Right lobe of liver (tissue), 6 donors: ENCODE measurements at regions not wholly inside any gene's neighbourhood (a gene's known extent, or its start where the extent isn't known, plus 50 kb on each side); places are given as distances from the start of the nearest gene placed in this dataset.

Experiments
- ATAC-seq, 4 donors: fragments of 200-7000 bp; cut with Tn5 transposase; one replicate each; pipeline ENCODE4 v1.9.1; 2020; ENCODE audit warnings: mild to moderate bottlenecking in 4 of 4, moderate library complexity in 4 of 4
- DNase-seq, 3 donors: peaks; one replicate each; pipeline ENCODE4 v3.0.0-alpha.2; 2020
- H3K27ac ChIP-seq, 3 donors: fragments of 200-600 bp; one replicate each; pipeline ENCODE4 v1.8.0; 2022
- H3K27me3 ChIP-seq, 2 donors: fragments of 200-600 bp; one replicate each; pipeline ENCODE4 v1.8.0; 2022
- H3K36me3 ChIP-seq, 4 donors: fragments of 200-600 bp; sonication (generic) in 1 of 4; one replicate each; pipeline versions ENCODE4 v1.5.1 to v1.8.0; 2017 to 2022; ENCODE audit warnings: control low read depth in 1 of 4
- H3K4me1 ChIP-seq, 4 donors: fragments of 200-600 bp; sonication (generic) in 1 of 4; one replicate each; pipeline versions ENCODE4 v1.5.1 to v1.8.0; 2017 to 2022; ENCODE audit warnings: control low read depth in 1 of 4
- H3K4me3 ChIP-seq, 3 donors: fragments of 200-600 bp; one replicate each; pipeline ENCODE4 v1.8.0; 2022
- H3K9me3 ChIP-seq, 4 donors: fragments of 200-600 bp; sonication (generic) in 1 of 4; one replicate each; pipeline versions ENCODE4 v1.5.1 to v1.8.0; 2017 to 2022; ENCODE audit warnings: control low read depth in 1 of 4
- POLR2A ChIP-seq: fragments of 450-650 bp; IDR thresholded peaks from one replicate; pipeline ENCODE4 v1.6.1; 2017; ENCODE audit warnings: antibody characterized with exemption, mild to moderate bottlenecking
- WGBS: methylation state at CpG from one replicate; pipeline ENCODE4 v1.1.6; 2018; ENCODE audit warnings: low coverage, low lambda C conversion rate; ENCODE audit not compliant: insufficient coverage; ENCODE audit errors: missing lambda C conversion rate; 5-methylcytosine and 5-hydroxymethylcytosine counted together
- intact Hi-C, 2 donors: fragments of 100-400 bp; cut with DNase I; formaldehyde crosslinking; loops; one replicate each; pipeline versions ENCODE4 v1.11.2 to v1.14.1; 2022
- TF ChIP-seq, protein P1 (sequence below), 4 donors: fragments of 200-600 bp in 3 of 4; fragments of 450-650 bp in 1 of 4; IDR thresholded peaks; one replicate each; pipeline versions ENCODE4 v1.5.1 to v1.8.0; 2016 to 2022; ENCODE audit warnings: antibody characterized with exemption in 4 of 4, mild to moderate bottlenecking in 2 of 4
- donor health status: DM: no; HTN: yes; CAD: no.
- donor health status: DM: no; HTN: no; CAD: no.
- donor health status: DM: no; HTN: no; CAD: no.
- donor health status: DM: no; HTN: yes; CAD: no.
- donor health status: DM: no; HTN: yes; CAD: no.

DNA sequence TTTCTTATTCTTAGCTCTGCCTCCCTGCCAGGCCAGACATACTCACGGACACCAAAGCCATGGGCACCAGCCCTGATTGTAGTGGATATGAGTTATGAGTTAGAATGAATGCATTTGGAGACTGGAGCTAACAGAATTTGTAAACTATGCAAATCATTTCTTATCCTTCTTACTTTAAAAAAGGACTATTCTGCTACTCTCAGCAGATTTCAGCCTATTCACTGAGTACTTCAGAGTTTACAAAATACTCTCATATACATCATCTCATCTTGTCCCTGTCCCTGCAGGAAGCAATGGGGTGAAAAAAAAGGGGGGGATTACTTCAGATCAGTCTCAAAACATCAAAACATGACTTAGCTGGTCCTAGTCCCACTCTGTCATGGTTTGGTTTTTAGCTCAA is 541.4 kb upstream of the PLXNA2 start:
- TF ChIP-seq, protein P1, sequence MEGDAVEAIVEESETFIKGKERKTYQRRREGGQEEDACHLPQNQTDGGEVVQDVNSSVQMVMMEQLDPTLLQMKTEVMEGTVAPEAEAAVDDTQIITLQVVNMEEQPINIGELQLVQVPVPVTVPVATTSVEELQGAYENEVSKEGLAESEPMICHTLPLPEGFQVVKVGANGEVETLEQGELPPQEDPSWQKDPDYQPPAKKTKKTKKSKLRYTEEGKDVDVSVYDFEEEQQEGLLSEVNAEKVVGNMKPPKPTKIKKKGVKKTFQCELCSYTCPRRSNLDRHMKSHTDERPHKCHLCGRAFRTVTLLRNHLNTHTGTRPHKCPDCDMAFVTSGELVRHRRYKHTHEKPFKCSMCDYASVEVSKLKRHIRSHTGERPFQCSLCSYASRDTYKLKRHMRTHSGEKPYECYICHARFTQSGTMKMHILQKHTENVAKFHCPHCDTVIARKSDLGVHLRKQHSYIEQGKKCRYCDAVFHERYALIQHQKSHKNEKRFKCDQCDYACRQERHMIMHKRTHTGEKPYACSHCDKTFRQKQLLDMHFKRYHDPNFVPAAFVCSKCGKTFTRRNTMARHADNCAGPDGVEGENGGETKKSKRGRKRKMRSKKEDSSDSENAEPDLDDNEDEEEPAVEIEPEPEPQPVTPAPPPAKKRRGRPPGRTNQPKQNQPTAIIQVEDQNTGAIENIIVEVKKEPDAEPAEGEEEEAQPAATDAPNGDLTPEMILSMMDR (IDR thresholded peaks at IDR 0.05): no peak
- TF ChIP-seq POLR2A: no peak
- no peaks in the 10 kb centered on the region for H3K4me1 ChIP-seq
- H3K27me3 ChIP-seq: no peaks in the 10 kb centered on the region
- ATAC-seq (no peak), DNase-seq (no peak)
- no peaks in the 10 kb centered on the region for H3K36me3 ChIP-seq
- H3K27ac ChIP-seq: no peak overlapping the region
- 67% methylated on average over 1 of the region's 1 CpG for WGBS
- H3K4me3 ChIP-seq: no peak overlapping the region
- H3K9me3 ChIP-seq: no peaks in the 10 kb centered on the region
- intact Hi-C loops: no loop called here

DNA sequence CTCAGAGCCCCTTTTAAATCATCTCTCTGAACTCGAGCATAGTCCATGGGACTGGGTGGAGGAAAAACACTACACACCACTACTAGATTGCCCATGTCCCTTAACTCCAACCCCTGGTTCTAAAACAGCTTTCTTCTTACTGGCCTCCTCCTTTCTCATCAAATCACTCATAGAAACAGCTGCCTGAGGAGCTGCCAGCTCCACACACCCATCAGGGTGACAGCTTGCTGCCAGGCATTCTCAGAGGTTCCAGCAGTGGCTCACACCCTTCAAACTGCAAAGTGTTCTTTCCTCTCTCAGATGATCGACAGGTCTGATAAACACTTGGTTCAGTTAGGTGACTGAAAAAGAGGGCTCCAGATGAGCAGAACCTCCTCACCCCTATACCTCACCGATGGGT is 543.0 kb upstream of the PLXNA2 start:
- Histone ChIP-seq H3K4me3 (no peak overlapping the region), H3K27ac (no peak overlapping the region), H3K36me3 (no peaks in the 10 kb centered on the region), H3K4me1 (no peaks in the 10 kb centered on the region), H3K9me3 (no peaks in the 10 kb centered on the region), H3K27me3 (no peaks in the 10 kb centered on the region)
- 49% methylated on average over 2 of the region's 3 CpGs for WGBS
- intact Hi-C loops: no loop called here
- TF ChIP-seq POLR2A: no peak
- TF ChIP-seq, protein P1 (IDR thresholded peaks at IDR 0.05): no peak
- DNase-seq: no peak
- ATAC-seq: no peak

DNA sequence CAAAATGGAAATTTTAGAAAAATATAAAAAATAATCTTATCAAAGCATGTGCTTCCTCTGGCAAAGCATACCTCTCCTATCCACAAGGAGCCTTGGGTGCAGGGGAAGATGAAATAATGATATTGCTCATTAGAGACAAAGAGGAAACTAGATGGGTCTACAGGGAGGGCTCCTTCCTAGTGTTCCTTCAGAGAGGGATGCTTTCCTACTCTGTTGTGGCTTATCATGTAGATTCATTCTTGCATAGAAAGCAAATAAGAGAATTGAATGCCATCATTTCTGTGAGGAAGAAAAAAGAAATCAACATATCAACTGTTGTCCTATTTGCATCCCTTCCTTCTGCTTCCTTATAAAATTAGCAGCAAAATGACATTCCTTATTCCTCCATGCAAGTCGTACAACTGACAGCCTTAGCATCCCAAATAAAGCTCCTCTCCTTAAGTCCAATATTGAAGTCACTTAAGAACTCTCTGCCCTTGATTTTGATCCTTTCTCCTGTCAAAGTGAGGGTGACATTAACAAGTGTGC is 543.9 kb upstream of the PLXNA2 start:
- Histone ChIP-seq H3K36me3 (no peaks in the 10 kb centered on the region), H3K4me1 (no peaks in the 10 kb centered on the region), H3K4me3 (no peak overlapping the region), H3K9me3 (no peaks in the 10 kb centered on the region), H3K27ac (no peak overlapping the region), H3K27me3 (no peaks in the 10 kb centered on the region)
- ATAC-seq (no peak), DNase-seq (no peak)
- 58% methylated on average over 1 of the region's 1 CpG for WGBS
- intact Hi-C loops: no loop called here
- TF ChIP-seq POLR2A: no peak
- TF ChIP-seq, protein P1 (IDR thresholded peaks at IDR 0.05): no peak

DNA sequence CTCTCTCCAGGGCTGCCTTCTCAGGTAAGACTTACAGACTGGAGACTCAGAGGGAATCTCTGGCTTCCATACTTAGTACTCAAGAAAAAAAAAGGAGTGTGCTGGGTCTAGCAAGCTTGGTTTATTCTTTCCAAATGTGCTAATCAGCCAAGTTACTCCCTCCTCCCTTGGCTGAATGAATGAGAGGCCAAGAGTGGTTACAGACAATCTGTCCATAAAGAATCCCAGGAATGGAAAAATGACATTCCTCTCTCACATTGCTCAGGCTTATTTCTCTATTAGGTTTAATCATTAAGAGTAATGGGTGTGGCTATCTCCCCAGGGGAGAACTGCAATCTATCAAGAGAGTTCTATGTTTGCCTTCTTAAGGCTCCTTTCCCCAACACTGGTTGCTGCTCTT is 547.3 kb upstream of the PLXNA2 start:
- Histone ChIP-seq H3K4me3 (no peak overlapping the region), H3K27ac (no peak overlapping the region), H3K9me3 (no peaks in the 10 kb centered on the region), H3K36me3 (no peaks in the 10 kb centered on the region), H3K27me3 (no peaks in the 10 kb centered on the region), H3K4me1 (no peaks in the 10 kb centered on the region)
- intact Hi-C loops: no loop called here
- ATAC-seq (no peak), DNase-seq (no peak)
- TF ChIP-seq, protein P1 (IDR thresholded peaks at IDR 0.05): no peak
- TF ChIP-seq POLR2A: no peak

DNA sequence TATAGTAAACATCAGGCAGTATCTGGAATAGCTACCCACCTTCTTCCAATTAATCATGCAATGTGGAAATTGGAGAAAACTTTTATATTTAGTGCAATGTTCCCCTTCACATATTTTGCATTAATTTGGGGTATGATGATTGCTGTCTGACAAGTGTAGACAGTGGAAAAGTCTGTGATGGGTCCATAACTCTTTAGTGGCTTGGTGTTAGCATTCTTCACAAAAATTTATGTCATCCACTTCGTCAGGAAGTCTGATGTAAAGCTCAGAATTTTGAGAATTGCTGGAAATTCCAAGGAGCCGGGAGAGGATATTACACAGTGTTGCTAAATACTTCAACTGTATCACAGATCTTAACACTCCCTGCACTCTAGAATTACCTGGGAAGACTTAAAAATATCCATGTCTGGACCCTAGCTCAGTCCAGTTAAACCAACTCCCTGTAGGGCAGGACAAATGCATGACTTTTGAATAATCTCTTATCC is 549.7 kb upstream of the PLXNA2 start:
- H3K4me1 ChIP-seq: no peaks in the 10 kb centered on the region
- WGBS: 57% methylated on average over 2 of the region's 2 CpGs
- intact Hi-C loops: no loop called here
- no peaks in the 10 kb centered on the region for H3K36me3 ChIP-seq
- TF ChIP-seq POLR2A: no peak
- ATAC-seq (no peak), DNase-seq (no peak)
- H3K27me3 ChIP-seq: no peaks in the 10 kb centered on the region
- no peaks in the 10 kb centered on the region for H3K9me3 ChIP-seq
- no peak overlapping the region for H3K4me3 ChIP-seq
- H3K27ac ChIP-seq: no peak overlapping the region
